ENCODE measurements at regions not wholly inside any gene's neighbourhood (a gene's known extent, or its start where the extent isn't known, plus 50 kb on each side); places are given as distances from the start of the nearest gene placed in this dataset.

- no peaks in the 10 kb centered on the region for H3K79me2 ChIP-seq (ENCODE audit: insufficient read depth, low read depth)
- no peak overlapping the region for H3K9ac ChIP-seq
- H3K4me3 ChIP-seq (IDR thresholded peaks at IDR 0.05; ENCODE audit: insufficient read depth, low read depth, low read length) = no peak overlapping the region
- H2AFZ ChIP-seq (ENCODE audit: low read depth) = no peak overlapping the region
- no peaks in the 10 kb centered on the region for H3K36me3 ChIP-seq (ENCODE audit: insufficient read depth)
- no peaks in the 10 kb centered on the region for H4K20me1 ChIP-seq (ENCODE audit: insufficient read depth)
- H3K27me3 ChIP-seq (ENCODE audit: insufficient read depth, low read depth) = no peaks in the 10 kb centered on the region
- H3K4me1 ChIP-seq (ENCODE audit: low read depth, poor library complexity, severe bottlenecking) = no peaks in the 10 kb centered on the region
- TF ChIP-seq, protein P1, sequence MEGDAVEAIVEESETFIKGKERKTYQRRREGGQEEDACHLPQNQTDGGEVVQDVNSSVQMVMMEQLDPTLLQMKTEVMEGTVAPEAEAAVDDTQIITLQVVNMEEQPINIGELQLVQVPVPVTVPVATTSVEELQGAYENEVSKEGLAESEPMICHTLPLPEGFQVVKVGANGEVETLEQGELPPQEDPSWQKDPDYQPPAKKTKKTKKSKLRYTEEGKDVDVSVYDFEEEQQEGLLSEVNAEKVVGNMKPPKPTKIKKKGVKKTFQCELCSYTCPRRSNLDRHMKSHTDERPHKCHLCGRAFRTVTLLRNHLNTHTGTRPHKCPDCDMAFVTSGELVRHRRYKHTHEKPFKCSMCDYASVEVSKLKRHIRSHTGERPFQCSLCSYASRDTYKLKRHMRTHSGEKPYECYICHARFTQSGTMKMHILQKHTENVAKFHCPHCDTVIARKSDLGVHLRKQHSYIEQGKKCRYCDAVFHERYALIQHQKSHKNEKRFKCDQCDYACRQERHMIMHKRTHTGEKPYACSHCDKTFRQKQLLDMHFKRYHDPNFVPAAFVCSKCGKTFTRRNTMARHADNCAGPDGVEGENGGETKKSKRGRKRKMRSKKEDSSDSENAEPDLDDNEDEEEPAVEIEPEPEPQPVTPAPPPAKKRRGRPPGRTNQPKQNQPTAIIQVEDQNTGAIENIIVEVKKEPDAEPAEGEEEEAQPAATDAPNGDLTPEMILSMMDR (conservative IDR thresholded peaks at IDR 0.05; ENCODE audit: low read depth, low read length) = no peak
- H3K27ac ChIP-seq = no peak overlapping the region
- H3K4me2 ChIP-seq = no peak overlapping the region
Measured at GRCh38 chr12:65640489-65640901, 183.8 kb upstream of the HMGA2 start.

GRCh38 chr12:65642061-65642661 lies 182.1 kb upstream of the HMGA2 start:
- no peaks in the 10 kb centered on the region for H3K36me3 ChIP-seq (ENCODE audit: insufficient read depth)
- H3K27ac ChIP-seq = no peak overlapping the region
- H3K4me1 ChIP-seq (ENCODE audit: low read depth, poor library complexity, severe bottlenecking) = no peaks in the 10 kb centered on the region
- no peak overlapping the region for H2AFZ ChIP-seq (ENCODE audit: low read depth)
- no peak overlapping the region for H3K4me2 ChIP-seq
- H4K20me1 ChIP-seq (ENCODE audit: insufficient read depth) = no peaks in the 10 kb centered on the region
- H3K9ac ChIP-seq = no peak overlapping the region
- no peaks in the 10 kb centered on the region for H3K27me3 ChIP-seq (ENCODE audit: insufficient read depth, low read depth)
- TF ChIP-seq, protein P1 (conservative IDR thresholded peaks at IDR 0.05; ENCODE audit: low read depth, low read length) = no peak
- no peak overlapping the region for H3K4me3 ChIP-seq (IDR thresholded peaks at IDR 0.05; ENCODE audit: insufficient read depth, low read depth, low read length)
- no peaks in the 10 kb centered on the region for H3K79me2 ChIP-seq (ENCODE audit: insufficient read depth, low read depth)

DNA sequence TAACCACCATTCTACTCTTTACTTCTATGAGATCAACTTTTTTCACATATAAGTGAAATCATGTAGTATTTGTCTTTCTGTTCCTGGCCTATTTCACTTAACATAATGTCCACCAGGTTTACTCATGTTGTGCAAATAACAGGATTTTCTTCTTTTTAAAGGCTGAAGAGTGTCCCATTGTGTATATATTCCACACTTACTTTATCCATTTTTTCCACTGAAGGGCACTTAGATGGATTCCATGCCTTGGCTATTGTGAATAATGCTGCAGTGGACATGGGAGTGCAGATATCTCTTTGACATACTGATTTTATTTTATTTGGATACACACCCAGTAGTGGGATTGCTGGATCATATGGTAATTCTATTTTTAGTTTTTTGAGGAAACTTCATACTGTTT lies 181.1 kb upstream of the HMGA2 start:
- TF ChIP-seq, protein P1 (conservative IDR thresholded peaks at IDR 0.05; ENCODE audit: low read depth, low read length) = no peak
- Histone ChIP-seq H3K4me2 (no peak overlapping the region), H3K9ac (no peak overlapping the region)

GRCh38 chr12:65643595-65644386 lies 180.5 kb upstream of the HMGA2 start:
- Histone ChIP-seq H3K4me2 (no peak overlapping the region), H3K27me3 (ENCODE audit: insufficient read depth, low read depth) (no peaks in the 10 kb centered on the region)
- TF ChIP-seq, protein P1 (conservative IDR thresholded peaks at IDR 0.05; ENCODE audit: low read depth, low read length) = no peak

More for the DNA sequence above, 181.1 kb upstream of the HMGA2 start:
- no peak overlapping the region for H2AFZ ChIP-seq (ENCODE audit: low read depth)
- H4K20me1 ChIP-seq (ENCODE audit: insufficient read depth) = no peaks in the 10 kb centered on the region
- H3K79me2 ChIP-seq (ENCODE audit: insufficient read depth, low read depth) = no peaks in the 10 kb centered on the region
- H3K27me3 ChIP-seq (ENCODE audit: insufficient read depth, low read depth) = no peaks in the 10 kb centered on the region
- H3K36me3 ChIP-seq (ENCODE audit: insufficient read depth) = no peaks in the 10 kb centered on the region
- no peaks in the 10 kb centered on the region for H3K4me1 ChIP-seq (ENCODE audit: low read depth, poor library complexity, severe bottlenecking)
- H3K4me3 ChIP-seq (IDR thresholded peaks at IDR 0.05; ENCODE audit: insufficient read depth, low read depth, low read length) = no peak overlapping the region
- H3K27ac ChIP-seq = no peak overlapping the region

More at GRCh38 chr12:65643595-65644386, 180.5 kb upstream of the HMGA2 start:
- Histone ChIP-seq H3K4me3 (IDR thresholded peaks at IDR 0.05; ENCODE audit: insufficient read depth, low read depth, low read length) (no peak overlapping the region), H2AFZ (ENCODE audit: low read depth) (no peak overlapping the region), H4K20me1 (ENCODE audit: insufficient read depth) (no peaks in the 10 kb centered on the region), H3K9ac (no peak overlapping the region), H3K4me1 (ENCODE audit: low read depth, poor library complexity, severe bottlenecking) (no peaks in the 10 kb centered on the region), H3K27ac (no peak overlapping the region), H3K79me2 (ENCODE audit: insufficient read depth, low read depth) (no peaks in the 10 kb centered on the region), H3K36me3 (ENCODE audit: insufficient read depth) (no peaks in the 10 kb centered on the region)

Measured in KMS-11 (cell line).